ENCODE measurements at regions not wholly inside any gene's neighbourhood (a gene's known extent, or its start where the extent isn't known, plus 50 kb on each side); places are given as distances from the start of the nearest gene placed in this dataset.

DNA sequence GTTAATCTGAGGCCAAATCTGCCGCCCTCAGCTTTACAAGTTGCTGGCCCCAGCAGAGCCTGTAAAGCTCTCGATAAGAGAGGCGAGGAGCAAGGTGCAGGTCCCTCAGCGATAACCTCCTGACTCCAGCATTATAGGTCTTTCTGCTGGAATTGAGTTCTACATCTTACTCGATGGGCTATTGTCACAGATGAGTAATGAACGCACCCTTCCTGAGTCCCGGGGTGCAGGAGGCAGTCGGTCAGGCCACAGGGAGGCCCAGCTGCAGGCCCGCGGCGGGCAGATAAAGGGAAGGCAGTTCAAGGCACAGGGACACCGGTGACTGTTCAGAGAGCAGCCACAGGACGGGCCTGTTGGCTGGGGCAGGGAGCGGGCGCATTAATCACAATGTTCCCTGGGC, 157.6 kb upstream of the OBI1 start:
- TF ChIP-seq, protein P1, sequence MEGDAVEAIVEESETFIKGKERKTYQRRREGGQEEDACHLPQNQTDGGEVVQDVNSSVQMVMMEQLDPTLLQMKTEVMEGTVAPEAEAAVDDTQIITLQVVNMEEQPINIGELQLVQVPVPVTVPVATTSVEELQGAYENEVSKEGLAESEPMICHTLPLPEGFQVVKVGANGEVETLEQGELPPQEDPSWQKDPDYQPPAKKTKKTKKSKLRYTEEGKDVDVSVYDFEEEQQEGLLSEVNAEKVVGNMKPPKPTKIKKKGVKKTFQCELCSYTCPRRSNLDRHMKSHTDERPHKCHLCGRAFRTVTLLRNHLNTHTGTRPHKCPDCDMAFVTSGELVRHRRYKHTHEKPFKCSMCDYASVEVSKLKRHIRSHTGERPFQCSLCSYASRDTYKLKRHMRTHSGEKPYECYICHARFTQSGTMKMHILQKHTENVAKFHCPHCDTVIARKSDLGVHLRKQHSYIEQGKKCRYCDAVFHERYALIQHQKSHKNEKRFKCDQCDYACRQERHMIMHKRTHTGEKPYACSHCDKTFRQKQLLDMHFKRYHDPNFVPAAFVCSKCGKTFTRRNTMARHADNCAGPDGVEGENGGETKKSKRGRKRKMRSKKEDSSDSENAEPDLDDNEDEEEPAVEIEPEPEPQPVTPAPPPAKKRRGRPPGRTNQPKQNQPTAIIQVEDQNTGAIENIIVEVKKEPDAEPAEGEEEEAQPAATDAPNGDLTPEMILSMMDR (conservative IDR thresholded peaks at IDR 0.05): no peak
- no peak for TF ChIP-seq ZFX (IDR thresholded peaks at IDR 0.05)
